Gastrocnemius medialis (tissue), 4 donors: ENCODE measurements at regions not wholly inside any gene's neighbourhood (a gene's known extent, or its start where the extent isn't known, plus 50 kb on each side); places are given as distances from the start of the nearest gene placed in this dataset.

Experiments used
- ATAC-seq, 2 donors: fragments of 150-250 bp; one replicate each; pipeline ENCODE4 v1.9.1; 2016
- DNase-seq, 2 donors: peaks; one replicate each; pipeline ENCODE4 v3.0.0-alpha.2; 2019
- H3K27ac ChIP-seq, 4 donors: fragments of 200-600 bp; sonication (generic); 1 replicate in 1 of 4; 2 replicates in 3 of 4; pipeline ENCODE4 v1.5.1; 2016 to 2018; ENCODE audit warnings: mild to moderate bottlenecking in 2 of 4, moderate library complexity in 1 of 4
- H3K27me3 ChIP-seq, 3 donors: fragments of 200-600 bp; sonication (generic) in 2 of 3; 1 replicate in 1 of 3; 2 replicates in 2 of 3; pipeline versions ENCODE4 v1.5.1 to v1.6.0; 2016 to 2019; ENCODE audit warnings: mild to moderate bottlenecking in 1 of 3, moderate library complexity in 1 of 3
- H3K36me3 ChIP-seq, 2 donors: fragments of 200-600 bp; sonication (generic) in 1 of 2; one replicate each; pipeline ENCODE4 v1.5.1; 2017 to 2018
- H3K4me1 ChIP-seq, 2 donors: fragments of 200-600 bp; sonication (generic) in 1 of 2; one replicate each; pipeline ENCODE4 v1.5.1; 2016 to 2017; ENCODE audit warnings: mild to moderate bottlenecking in 2 of 2
- H3K4me3 ChIP-seq, 4 donors: fragments of 200-600 bp; sonication (generic) in 3 of 4; 1 replicate in 1 of 4; 2 replicates in 3 of 4; pipeline ENCODE4 v1.5.1; 2016 to 2019; ENCODE audit warnings: mild to moderate bottlenecking in 2 of 4
- H3K9me3 ChIP-seq, 3 donors: fragments of 200-600 bp; sonication (generic) in 2 of 3; 1 replicate in 1 of 3; 2 replicates in 2 of 3; pipeline ENCODE4 v1.5.1; 2016 to 2019
- CTCF ChIP-seq, 5 experiments: fragments of 450-650 bp in 3 of 5; fragments of 200-600 bp in 2 of 5; sonication (generic) in 2 of 5; IDR thresholded peaks in 4 of 5; conservative IDR thresholded peaks in 1 of 5; 1 replicate in 4 of 5; 2 replicates in 1 of 5; pipeline ENCODE4 v1.5.1; 2016 to 2019; ENCODE audit warnings: antibody characterized with exemption in 5 of 5, mild to moderate bottlenecking in 3 of 5, moderate library complexity in 3 of 5
- POLR2A ChIP-seq, 2 donors: fragments of 450-650 bp; IDR thresholded peaks; one replicate each; pipeline ENCODE4 v1.6.1; 2017; ENCODE audit warnings: antibody characterized with exemption in 2 of 2, mild to moderate bottlenecking in 2 of 2, moderate library complexity in 2 of 2
- in situ Hi-C, 4 donors: fragments of 200-750 bp; cut with MboI; loops; one replicate each; pipeline versions ENCODE4 v1.15.0 to v1.8.0; 2017; ENCODE audit warnings: low sequenced_read_pairs in 4 of 4
- intact Hi-C: fragments of 100-400 bp; cut with DNase I; formaldehyde crosslinking; loops from one replicate; pipeline ENCODE4 v1.15.1; 2023; ENCODE audit warnings: low total_unique reads

GRCh38 chr6:21398741-21399325 is 194.7 kb upstream of the SOX4 start:
- in situ Hi-C loops: no loop called here
- Histone ChIP-seq H3K27ac (no peak overlapping the region), H3K4me3 (no peak overlapping the region), H3K4me1 (no peaks in the 10 kb centered on the region), H3K36me3 (no peaks in the 10 kb centered on the region), H3K27me3 (no peaks in the 10 kb centered on the region), H3K9me3 (no peaks in the 10 kb centered on the region)
- ATAC-seq (no peak), DNase-seq (no peak)
- no peak for TF ChIP-seq POLR2A (IDR thresholded peaks at IDR 0.05)
- intact Hi-C loops: no loop called here

- H3K27ac ChIP-seq: peak overlapping the region in 2 of 4 donors; percentile 14 to 29
- intact Hi-C loops: no loop called here
- in situ Hi-C loops: no loop called here
- peak; percentile 62 to 82 for ATAC-seq
- H3K4me3 ChIP-seq: no peak overlapping the region
- peak; percentile 13 to 35 for DNase-seq
- no peaks in the 10 kb centered on the region for H3K9me3 ChIP-seq
- H3K4me1 ChIP-seq: no peaks in the 10 kb centered on the region
- TF ChIP-seq CTCF (IDR thresholded peaks at IDR 0.05 in 4 of 5, conservative IDR thresholded peaks at IDR 0.05 in 1 of 5): no peak
- no peak for TF ChIP-seq POLR2A (IDR thresholded peaks at IDR 0.05)
- H3K27me3 ChIP-seq: no peaks in the 10 kb centered on the region
- H3K36me3 ChIP-seq: no peaks in the 10 kb centered on the region
Observed at GRCh38 chr6:21402368-21402767, 191.2 kb upstream of the SOX4 start.

GRCh38 chr6:21404577-21404976 is 189.0 kb upstream of the SOX4 start:
- Histone ChIP-seq H3K27me3 (no peaks in the 10 kb centered on the region), H3K4me1 (no peaks in the 10 kb centered on the region), H3K9me3 (no peaks in the 10 kb centered on the region), H3K36me3 (no peaks in the 10 kb centered on the region), H3K4me3 (no peak overlapping the region), H3K27ac (no peak overlapping the region)
- intact Hi-C loops (no loop called here), in situ Hi-C loops (no loop called here)
- no peak for ATAC-seq
- no peak for DNase-seq
- TF ChIP-seq CTCF (IDR thresholded peaks at IDR 0.05 in 4 of 5, conservative IDR thresholded peaks at IDR 0.05 in 1 of 5) (no peak), POLR2A (IDR thresholded peaks at IDR 0.05) (no peak)

GRCh38 chr6:21406316-21406715 is 187.2 kb upstream of the SOX4 start:
- Histone ChIP-seq H3K27me3 (no peaks in the 10 kb centered on the region), H3K9me3 (no peaks in the 10 kb centered on the region), H3K4me1 (no peaks in the 10 kb centered on the region), H3K27ac (no peak overlapping the region), H3K36me3 (no peaks in the 10 kb centered on the region), H3K4me3 (no peak overlapping the region)
- TF ChIP-seq POLR2A (IDR thresholded peaks at IDR 0.05): no peak
- TF ChIP-seq CTCF (IDR thresholded peaks at IDR 0.05 in 4 of 5, conservative IDR thresholded peaks at IDR 0.05 in 1 of 5): no peak
- intact Hi-C loops (no loop called here), in situ Hi-C loops (no loop called here)
- no peak for ATAC-seq
- no peak for DNase-seq

GRCh38 chr6:21409231-21409630 is 184.3 kb upstream of the SOX4 start:
- no peak for DNase-seq
- H3K4me3 ChIP-seq: no peak overlapping the region
- no peak for TF ChIP-seq CTCF (IDR thresholded peaks at IDR 0.05 in 4 of 5, conservative IDR thresholded peaks at IDR 0.05 in 1 of 5)
- no peak for TF ChIP-seq POLR2A (IDR thresholded peaks at IDR 0.05)
- intact Hi-C loops (no loop called here), in situ Hi-C loops (no loop called here)
- H3K36me3 ChIP-seq: no peaks in the 10 kb centered on the region
- H3K27me3 ChIP-seq: no peaks in the 10 kb centered on the region
- ATAC-seq: no peak
- no peaks in the 10 kb centered on the region for H3K9me3 ChIP-seq
- H3K4me1 ChIP-seq: no peaks in the 10 kb centered on the region
- no peak overlapping the region for H3K27ac ChIP-seq
